T1000 (cell line): ENCODE measurements at regions not wholly inside any gene's neighbourhood (a gene's known extent, or its start where the extent isn't known, plus 50 kb on each side); places are given as distances from the start of the nearest gene placed in this dataset.

Source experiments
- DNase-seq: peaks from one replicate; lab custom pipeline; 2025; ENCODE audit warnings: mixed read lengths; lab: John Stamatoyannopoulos, UW

GRCh38 chr1:5291889-5292288 is 637.5 kb downstream of the AJAP1 start:
- no peak for DNase-seq

GRCh38 chr1:5287178-5288150 is 633.1 kb downstream of the AJAP1 start:
- DNase-seq, result no peak

- DNase-seq, result no peak
Measured at GRCh38 chr1:5286244-5286643, 631.8 kb downstream of the AJAP1 start.

GRCh38 chr1:5274527-5274926 is 620.1 kb downstream of the AJAP1 start:
- no peak for DNase-seq

- DNase-seq, result no peak
Measured at GRCh38 chr1:5273280-5274003, 619.0 kb downstream of the AJAP1 start.

GRCh38 chr1:5272325-5272724 is 617.9 kb downstream of the AJAP1 start:
- DNase-seq, result no peak

- DNase-seq, result no peak
Measured at GRCh38 chr1:5271264-5271663, 616.9 kb downstream of the AJAP1 start.

- no peak for DNase-seq
Measured at GRCh38 chr1:5269901-5270300, 615.5 kb downstream of the AJAP1 start.

- no peak for DNase-seq
Measured at GRCh38 chr1:5267603-5268235, 613.3 kb downstream of the AJAP1 start.

- DNase-seq, result no peak
Measured at GRCh38 chr1:5265438-5266075, 611.1 kb downstream of the AJAP1 start.

- no peak for DNase-seq
Measured at GRCh38 chr1:5264476-5264875, 610.1 kb downstream of the AJAP1 start.

GRCh38 chr1:5256793-5257192 is 602.4 kb downstream of the AJAP1 start:
- no peak for DNase-seq

GRCh38 chr1:5254975-5255374 is 600.6 kb downstream of the AJAP1 start:
- DNase-seq, result no peak

GRCh38 chr1:5254131-5254725 is 599.8 kb downstream of the AJAP1 start:
- no peak for DNase-seq

- DNase-seq, result no peak
Measured at GRCh38 chr1:5253036-5253435, 598.6 kb downstream of the AJAP1 start.

- no peak for DNase-seq
Measured at GRCh38 chr1:5250336-5250735, 595.9 kb downstream of the AJAP1 start.

- DNase-seq, result no peak
Measured at GRCh38 chr1:5245348-5245747, 590.9 kb downstream of the AJAP1 start.

- no peak for DNase-seq
Measured at GRCh38 chr1:5244631-5245285, 590.3 kb downstream of the AJAP1 start.

GRCh38 chr1:5242850-5243249 is 588.4 kb downstream of the AJAP1 start:
- no peak for DNase-seq

- no peak for DNase-seq
Measured at GRCh38 chr1:5239911-5240310, 585.5 kb downstream of the AJAP1 start.
